ENCODE measurements at regions not wholly inside any gene's neighbourhood (a gene's known extent, or its start where the extent isn't known, plus 50 kb on each side); places are given as distances from the start of the nearest gene placed in this dataset.

- TF ChIP-seq POLR2AphosphoS5 (IDR thresholded peaks at IDR 0.05; ENCODE audit: low read depth, low read length) (no peak), POLR2A (IDR thresholded peaks at IDR 0.05; ENCODE audit: low read depth, low read length) (no peak)
Observed at GRCh38 chr5:6176102-6176693, 202.1 kb downstream of the MED10 start.

Data from GM12892 (cell line).